22Rv1 (cell line): ENCODE measurements at regions not wholly inside any gene's neighbourhood (a gene's known extent, or its start where the extent isn't known, plus 50 kb on each side); places are given as distances from the start of the nearest gene placed in this dataset.

ENCODE experiments used
- H3K27ac ChIP-seq: fragments of 450-650 bp; 2 replicates; pipeline ENCODE4 v1.5.1; 2017
- CTCF ChIP-seq: fragments of 450-650 bp; IDR thresholded peaks from 2 replicates; pipeline ENCODE4 v1.5.1; 2017; ENCODE audit warnings: mild to moderate bottlenecking
- ZFX ChIP-seq: fragments of 450-650 bp; IDR thresholded peaks from 2 replicates; pipeline ENCODE4 v1.6.1; 2017; ENCODE audit warnings: antibody characterized with exemption, borderline replicate concordance

- no peak overlapping the region for H3K27ac ChIP-seq
- no peak for TF ChIP-seq ZFX
- TF ChIP-seq CTCF: no peak
Measured at GRCh38 chr18:40911041-40911440, 1044.0 kb upstream of the PIK3C3 start.

DNA sequence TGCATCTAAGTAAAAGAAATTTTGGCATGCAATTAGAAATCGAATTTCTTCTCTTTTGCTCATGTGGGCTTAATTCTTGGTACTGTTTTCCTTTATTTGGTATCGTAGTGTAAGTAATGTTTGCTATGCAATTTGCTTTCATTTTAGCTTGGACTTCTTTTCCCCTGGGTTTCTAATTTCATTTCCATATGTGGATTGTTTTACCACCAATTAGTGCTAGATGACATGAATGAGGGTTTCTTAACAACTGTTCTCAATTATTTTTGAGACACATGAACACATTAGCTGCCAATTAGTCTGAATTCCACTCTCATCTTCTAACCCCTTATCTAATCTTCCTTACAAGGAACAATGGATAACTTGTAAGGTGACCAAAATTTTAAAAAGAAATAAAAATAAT is 1047.2 kb upstream of the PIK3C3 start:
- H3K27ac ChIP-seq: no peak overlapping the region
- TF ChIP-seq CTCF (no peak), ZFX (no peak)

DNA sequence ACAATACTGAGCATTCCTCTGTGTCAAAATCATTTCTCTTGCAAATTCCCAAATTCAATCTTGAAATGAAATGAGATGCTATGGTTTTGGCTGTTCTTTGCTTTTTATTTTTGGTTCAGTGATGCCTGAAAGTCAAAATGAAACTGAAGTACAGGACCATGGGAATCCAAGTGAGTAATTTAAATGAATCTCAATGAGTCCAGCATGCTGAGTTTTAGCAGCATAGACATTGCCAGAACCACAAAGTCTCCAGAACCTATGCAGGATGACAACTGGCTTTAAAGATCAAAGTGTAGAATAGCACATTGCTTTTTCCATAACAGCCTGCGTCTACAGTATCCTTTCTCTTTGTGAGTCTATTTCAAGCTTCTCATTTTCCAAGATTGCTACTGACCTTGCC is 1050.7 kb upstream of the PIK3C3 start:
- TF ChIP-seq CTCF (no peak), ZFX (no peak)
- no peak overlapping the region for H3K27ac ChIP-seq

DNA sequence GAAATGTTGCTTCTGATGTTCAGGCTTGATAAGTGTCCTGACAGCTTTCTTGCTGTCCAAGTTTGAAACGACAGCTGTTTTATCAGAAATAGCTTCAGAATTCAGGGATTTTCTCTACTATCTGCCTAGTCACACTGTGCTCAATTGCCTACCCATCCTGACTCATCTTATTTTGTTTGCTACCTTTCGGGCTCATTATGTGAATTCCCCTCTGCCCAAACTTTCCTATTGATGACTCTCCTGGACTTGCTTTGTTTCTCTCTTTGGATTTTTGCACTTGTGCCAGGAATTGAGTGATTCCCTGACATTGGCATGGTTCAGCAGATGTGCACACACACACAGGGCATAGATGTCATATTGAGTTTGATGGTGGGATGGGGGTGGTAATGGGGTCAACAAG is 1052.6 kb upstream of the PIK3C3 start:
- TF ChIP-seq CTCF (no peak), ZFX (no peak)
- H3K27ac ChIP-seq: no peak overlapping the region

- TF ChIP-seq CTCF: no peak
- TF ChIP-seq ZFX: no peak
Measured at GRCh38 chr18:40897884-40898283, 1057.2 kb upstream of the PIK3C3 start.

DNA sequence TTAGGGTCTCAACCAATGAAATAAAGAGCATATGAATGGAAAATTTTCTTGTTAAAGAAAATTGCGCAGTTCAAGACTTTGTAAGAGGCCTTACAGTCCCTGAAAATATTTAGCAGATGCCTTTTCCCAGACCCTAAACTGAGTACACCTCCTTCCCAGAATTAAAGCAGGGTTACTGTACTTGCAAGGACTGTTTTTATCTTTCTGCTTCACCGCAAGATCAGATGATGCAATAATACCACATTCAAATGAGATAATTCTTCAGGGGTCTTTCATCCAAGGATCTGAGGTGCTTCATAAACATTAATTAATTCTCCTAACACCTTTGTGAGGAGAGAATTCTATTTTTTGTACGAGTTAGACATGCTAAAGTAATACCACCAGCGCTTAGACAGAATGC is 1071.8 kb upstream of the PIK3C3 start:
- TF ChIP-seq CTCF (no peak), ZFX (no peak)
- no peak overlapping the region for H3K27ac ChIP-seq

More at GRCh38 chr18:40897884-40898283, 1057.2 kb upstream of the PIK3C3 start:
- no peak overlapping the region for H3K27ac ChIP-seq

DNA sequence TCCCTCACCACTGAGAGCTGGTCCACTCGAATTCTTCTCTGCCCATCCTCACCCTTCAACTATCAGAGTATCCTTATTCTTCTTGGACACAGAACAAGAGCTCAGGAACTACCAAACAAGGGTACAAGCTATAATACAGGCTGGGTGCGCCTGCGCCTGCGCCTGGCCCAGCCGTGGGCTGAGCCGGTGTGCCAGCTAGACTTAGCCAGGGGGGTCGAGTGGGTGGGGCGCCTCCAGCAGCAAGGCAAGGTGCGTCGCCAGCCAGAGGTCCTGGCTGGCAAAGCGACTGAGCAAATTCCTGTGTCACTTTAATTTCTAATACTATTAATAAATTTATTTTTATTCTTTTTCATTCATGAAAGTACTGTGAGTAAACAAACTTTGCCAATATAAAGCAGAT is 1072.6 kb upstream of the PIK3C3 start:
- TF ChIP-seq CTCF: no peak
- no peak overlapping the region for H3K27ac ChIP-seq
